GM12878 (cell line): ENCODE measurements at regions not wholly inside any gene's neighbourhood (a gene's known extent, or its start where the extent isn't known, plus 50 kb on each side); places are given as distances from the start of the nearest gene placed in this dataset.

Experiments
- ATAC-seq: fragments of 200-7000 bp; cut with Tn5 transposase; 3 replicates; pipeline ENCODE4 v1.9.1; 2020; ENCODE audit warnings: mild to moderate bottlenecking, moderate library complexity
- BruUV-seq: library from RNA; stranded (reverse); fragments of 400-500 nt; replicated peaks from 2 replicates; lab custom pipeline; 2021; lab: Mats Ljungman, UMichigan
- CTCF ChIA-PET: fragments of 300-600 bp; sonication (Branson Sonifier 250); formaldehyde crosslinking; extraction: SDS; loops from one replicate; lab custom pipeline; 2021; ENCODE audit warnings: inconsistent platforms; lab: Yijun Ruan, JAX
- POLR2A ChIA-PET: fragments of 350-600 bp; formaldehyde crosslinking; extraction: SDS; loops from one replicate; lab custom pipeline; 2021; ENCODE audit warnings: inconsistent platforms; lab: Charles Lee
- RAD21 ChIA-PET: fragments of 300-600 bp; sonication (Branson Sonifier 250); formaldehyde crosslinking; loops from one replicate; lab custom pipeline; 2023; ENCODE audit warnings: antibody characterized with exemption; ENCODE audit not compliant: unreplicated experiment; lab: Charles Lee
- SMC1A ChIA-PET: fragments of 300-600 bp; sonication (Branson Sonifier 250); formaldehyde crosslinking; loops from one replicate; lab custom pipeline; 2023; ENCODE audit not compliant: unreplicated experiment, uncharacterized antibody; lab: Charles Lee
- DNase-seq: peaks from one replicate; pipeline ENCODE4 v3.0.0-alpha.2; 2011; ENCODE audit warnings: low read depth, low spot score
- FAIRE-seq: peaks from 3 replicates; lab custom pipeline; 2011; peaks lifted over from hg19 to GRCh38; lab: Jason Lieb, UNC
- H2AFZ ChIP-seq: 2 replicates; pipeline ENCODE4 v1.6.0; 2011; ENCODE audit warnings: low read depth, low read length, control low read depth; ENCODE audit not compliant: control insufficient read depth
- H3K27ac ChIP-seq: 2 replicates; pipeline ENCODE4 v1.5.1; 2011; ENCODE audit warnings: control low read depth; ENCODE audit not compliant: control insufficient read depth, insufficient read depth
- H3K27me3 ChIP-seq, 2 experiments: replicated peaks in 1 of 2; 2 replicates each; pipeline versions ENCODE4 v1.6.0 to v1.6.1; 2011; ENCODE audit warnings: low read length in 1 of 2; ENCODE audit not compliant: control insufficient read depth in 2 of 2, insufficient read depth in 2 of 2
- H3K36me3 ChIP-seq, 2 experiments: 2 replicates each; pipeline ENCODE4 v1.5.1; 2011; ENCODE audit warnings: low read length in 1 of 2; ENCODE audit not compliant: control insufficient read depth in 2 of 2, insufficient read depth in 2 of 2
- H3K4me1 ChIP-seq: 2 replicates; pipeline ENCODE4 v1.6.1; 2011; ENCODE audit warnings: mild to moderate bottlenecking, low read length, moderate library complexity, mixed read lengths; ENCODE audit not compliant: control insufficient read depth, insufficient read depth
- H3K4me2 ChIP-seq: 2 replicates; pipeline ENCODE4 v1.6.0; 2011; ENCODE audit warnings: control low read depth; ENCODE audit not compliant: control insufficient read depth, insufficient read depth
- H3K4me3 ChIP-seq: fragments of 200-600 bp; sonication (generic); 2 replicates; pipeline ENCODE4 v1.5.1; 2016
- H3K79me2 ChIP-seq: 2 replicates; pipeline ENCODE4 v1.6.0; 2011; ENCODE audit warnings: low read length; ENCODE audit not compliant: control insufficient read depth, insufficient read depth
- H3K9ac ChIP-seq: 2 replicates; pipeline ENCODE4 v1.8.0; 2011; ENCODE audit warnings: low read length, control low read depth, mixed read lengths; ENCODE audit not compliant: control insufficient read depth, insufficient read depth
- H3K9me3 ChIP-seq: replicated peaks from 3 replicates; pipeline ENCODE4 v1.5.1; 2011; ENCODE audit warnings: mild to moderate bottlenecking, low read length; ENCODE audit not compliant: control insufficient read depth, insufficient read depth
- H4K20me1 ChIP-seq: 2 replicates; pipeline ENCODE4 v1.6.0; 2011; ENCODE audit not compliant: control insufficient read depth, insufficient read depth
- ATF2 ChIP-seq: IDR thresholded peaks from 2 replicates; pipeline ENCODE4 v1.6.1; 2012; ENCODE audit warnings: low read length, inconsistent platforms
- BRCA1 ChIP-seq: IDR thresholded peaks from 2 replicates; pipeline ENCODE4 v1.6.1; 2011; ENCODE audit warnings: low read depth, low read length, improper control_type of control experiment
- CHD4 ChIP-seq: fragments of 200-600 bp; sonication (generic); IDR thresholded peaks from 2 replicates; pipeline ENCODE4 v1.6.1; 2016; ENCODE audit warnings: mild to moderate bottlenecking
- EED ChIP-seq: sonication (generic); IDR thresholded peaks from 2 replicates; pipeline ENCODE4 v1.6.1; 2016; ENCODE audit warnings: antibody characterized with exemption, low read depth
- JUNB ChIP-seq: IDR thresholded peaks from 2 replicates; pipeline ENCODE4 v1.6.1; 2016; ENCODE audit warnings: antibody characterized with exemption, mild to moderate bottlenecking
- NFIC ChIP-seq: IDR thresholded peaks from 2 replicates; pipeline ENCODE4 v1.6.1; 2012; ENCODE audit warnings: low read depth, mild to moderate bottlenecking, inconsistent platforms, low read length, moderate library complexity
- NR2C1 ChIP-seq: fragments of 450-650 bp; IDR thresholded peaks from 2 replicates; pipeline ENCODE4 v1.6.1; 2017; ENCODE audit warnings: antibody characterized with exemption, mild to moderate bottlenecking, moderate library complexity
- PKNOX1 ChIP-seq: fragments of 450-650 bp; IDR thresholded peaks from 2 replicates; pipeline ENCODE4 v1.6.1; 2016; ENCODE audit warnings: mild to moderate bottlenecking
- POLR2A ChIP-seq: IDR thresholded peaks from 2 replicates; pipeline ENCODE4 v1.6.1; 2011; ENCODE audit warnings: low read depth, mild to moderate bottlenecking, low read length
- RAD51 ChIP-seq: fragments of 450-650 bp; IDR thresholded peaks from 2 replicates; pipeline ENCODE4 v1.6.1; 2016; ENCODE audit warnings: moderate library complexity, mild to moderate bottlenecking, inconsistent platforms
- ZBED1 ChIP-seq: IDR thresholded peaks from 2 replicates; pipeline ENCODE4 v1.6.1; 2016; ENCODE audit warnings: borderline replicate concordance
- ZBTB40 ChIP-seq: fragments of 450-650 bp; IDR thresholded peaks from 2 replicates; pipeline ENCODE4 v1.6.1; 2016; ENCODE audit warnings: mild to moderate bottlenecking, moderate library complexity, borderline replicate concordance
- WGBS: methylation state at CpG from one replicate; pipeline ENCODE4 v1.1.6; 2016; ENCODE audit warnings: low lambda C conversion rate; ENCODE audit not compliant: insufficient replicate concordance, insufficient coverage; ENCODE audit errors: missing lambda C conversion rate; 5-methylcytosine and 5-hydroxymethylcytosine counted together
- in situ Hi-C: fragments of 300-500 bp; cut with MboI; formaldehyde crosslinking; loops from 9 replicates; pipeline ENCODE4 v1.14.3; 2018; ENCODE audit warnings: mixed read lengths
- intact Hi-C: fragments of 100-400 bp; cut with micrococcal nuclease; formaldehyde crosslinking; loops from one replicate; pipeline ENCODE4 v1.14.2; 2022; ENCODE audit not compliant: unreplicated experiment
- TF ChIP-seq, protein P1 (sequence below): IDR thresholded peaks from 2 replicates; pipeline ENCODE4 v1.6.1; 2012; ENCODE audit warnings: low read depth, low read length, improper control_type of control experiment

GRCh38 chr1:232279909-232280400 is 350.0 kb downstream of the SIPA1L2 start (continued):
- TF ChIP-seq ATF2 (no peak), ZBED1 (no peak), EED (no peak), PKNOX1 (no peak)

DNA sequence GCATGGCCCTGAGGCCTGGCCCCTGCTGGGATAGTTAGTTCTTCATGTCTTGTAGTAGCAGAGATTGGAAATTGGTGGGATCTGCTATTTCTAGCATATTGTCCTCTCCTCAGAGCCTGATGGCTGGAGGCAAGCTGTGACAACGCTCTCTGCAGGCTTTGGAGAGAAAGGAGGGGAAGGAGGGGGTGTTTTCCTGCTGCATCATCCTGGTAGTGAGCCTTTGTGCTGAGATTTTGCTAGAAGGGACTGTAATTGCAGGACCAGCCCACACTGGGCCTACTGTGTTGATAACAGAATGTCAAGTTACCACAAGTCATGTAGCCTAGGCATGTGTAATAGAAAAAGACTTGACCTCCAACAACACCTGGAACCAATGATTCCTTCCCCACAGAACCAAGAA is 351.0 kb downstream of the SIPA1L2 start:
- Histone ChIP-seq H3K9me3 (no peaks in the 10 kb centered on the region), H3K27ac (no peak overlapping the region), H4K20me1 (no peaks in the 10 kb centered on the region), H3K4me3 (no peak overlapping the region), H3K4me1 (no peaks in the 10 kb centered on the region), H3K27me3 (no peaks in the 10 kb centered on the region), H3K36me3 (no peaks in the 10 kb centered on the region), H3K79me2 (no peaks in the 10 kb centered on the region), H3K9ac (no peak overlapping the region), H2AFZ (no peak overlapping the region), H3K4me2 (no peak overlapping the region)
- ChIA-PET SMC1A (no interaction called here), POLR2A (no interaction called here), CTCF (no interaction called here), RAD21 (no interaction called here)
- in situ Hi-C loops, result no loop called here
- no TSS peak for BruUV-seq
- intact Hi-C loops, result no loop called here
- DNase-seq (no peak), FAIRE-seq (no peak), ATAC-seq (no peak)
- 0% methylated on average over 1 of the region's 1 CpG for WGBS
- TF ChIP-seq POLR2A (no peak), JUNB (no peak), CHD4 (no peak), ZBTB40 (no peak), RAD51 (no peak), BRCA1 (no peak), NR2C1 (no peak), NFIC (no peak)
- TF ChIP-seq, protein P1, sequence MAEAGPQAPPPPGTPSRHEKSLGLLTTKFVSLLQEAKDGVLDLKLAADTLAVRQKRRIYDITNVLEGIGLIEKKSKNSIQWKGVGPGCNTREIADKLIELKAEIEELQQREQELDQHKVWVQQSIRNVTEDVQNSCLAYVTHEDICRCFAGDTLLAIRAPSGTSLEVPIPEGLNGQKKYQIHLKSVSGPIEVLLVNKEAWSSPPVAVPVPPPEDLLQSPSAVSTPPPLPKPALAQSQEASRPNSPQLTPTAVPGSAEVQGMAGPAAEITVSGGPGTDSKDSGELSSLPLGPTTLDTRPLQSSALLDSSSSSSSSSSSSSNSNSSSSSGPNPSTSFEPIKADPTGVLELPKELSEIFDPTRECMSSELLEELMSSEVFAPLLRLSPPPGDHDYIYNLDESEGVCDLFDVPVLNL, result no peak
